Lung (tissue), 11 donors: ENCODE measurements at regions not wholly inside any gene's neighbourhood (a gene's known extent, or its start where the extent isn't known, plus 50 kb on each side); places are given as distances from the start of the nearest gene placed in this dataset.
A peak's percentile ranks its signal among the peaks of the same experiment; 100 is the strongest.

Experiments
- ATAC-seq: fragments of 200-7000 bp; cut with Tn5 transposase; one replicate; pipeline ENCODE4 v1.9.1; 2020; ENCODE audit warnings: moderate number of reproducible peaks; ENCODE audit not compliant: insufficient read depth, low FRiP score
- DNase-seq, 3 donors: peaks; one replicate each; pipeline ENCODE4 v3.0.0-alpha.2; 2013 to 2017
- H3K27ac ChIP-seq, 2 donors: one replicate each; pipeline ENCODE4 v1.5.1; 2013; ENCODE audit warnings: mild to moderate bottlenecking in 2 of 2, moderate library complexity in 2 of 2, control low read depth in 1 of 2, inconsistent platforms in 1 of 2, low read depth in 1 of 2, low read length in 1 of 2
- H3K27me3 ChIP-seq, 3 donors: one replicate each; pipeline ENCODE4 v1.5.1; 2013; ENCODE audit warnings: low read length in 2 of 3; ENCODE audit not compliant: control insufficient read depth in 3 of 3, insufficient read depth in 3 of 3
- H3K36me3 ChIP-seq, 4 donors: one replicate each; pipeline ENCODE4 v1.5.1; 2013; ENCODE audit warnings: low read length in 4 of 4, mild to moderate bottlenecking in 1 of 4, moderate library complexity in 1 of 4; ENCODE audit not compliant: control insufficient read depth in 4 of 4, insufficient read depth in 4 of 4
- H3K4me1 ChIP-seq, 5 donors: one replicate each; pipeline ENCODE4 v1.5.1; 2013; ENCODE audit warnings: low read length in 5 of 5, mild to moderate bottlenecking in 2 of 5, moderate library complexity in 1 of 5; ENCODE audit not compliant: control insufficient read depth in 5 of 5, insufficient read depth in 5 of 5
- H3K4me3 ChIP-seq: one replicate; pipeline ENCODE4 v1.5.1; 2013; ENCODE audit warnings: mild to moderate bottlenecking, control low read depth, moderate library complexity
- H3K9ac ChIP-seq, 2 donors: one replicate each; pipeline ENCODE4 v1.5.1; 2013; ENCODE audit warnings: low read length in 2 of 2, control low read depth in 1 of 2; ENCODE audit not compliant: insufficient read depth in 1 of 2
- H3K9me3 ChIP-seq, 4 donors: one replicate each; pipeline ENCODE4 v1.5.1; 2013; ENCODE audit warnings: low read length in 3 of 4, mild to moderate bottlenecking in 1 of 4, moderate library complexity in 1 of 4; ENCODE audit not compliant: control insufficient read depth in 4 of 4, insufficient read depth in 3 of 4
- WGBS, 2 donors: extraction: QIAGEN DNeasy Blood & Tissue Kit; methylation state at CpG; one replicate each; pipeline ENCODE4 v1.1.7; 2013; 5-methylcytosine and 5-hydroxymethylcytosine counted together
- TF ChIP-seq, protein P1 (sequence below): IDR thresholded peaks from 2 replicates; pipeline ENCODE4 v1.5.1; 2012; ENCODE audit warnings: mild to moderate bottlenecking; ENCODE audit errors: control extremely low read depth, extremely low read depth
- donor health status: control.
- donor health status: control.
- donor health status: Bipolar disorder and iron deficiency.
- donor health status: healthy.
- donor health status: DM: yes; HTN: yes; CAD: no.

DNA sequence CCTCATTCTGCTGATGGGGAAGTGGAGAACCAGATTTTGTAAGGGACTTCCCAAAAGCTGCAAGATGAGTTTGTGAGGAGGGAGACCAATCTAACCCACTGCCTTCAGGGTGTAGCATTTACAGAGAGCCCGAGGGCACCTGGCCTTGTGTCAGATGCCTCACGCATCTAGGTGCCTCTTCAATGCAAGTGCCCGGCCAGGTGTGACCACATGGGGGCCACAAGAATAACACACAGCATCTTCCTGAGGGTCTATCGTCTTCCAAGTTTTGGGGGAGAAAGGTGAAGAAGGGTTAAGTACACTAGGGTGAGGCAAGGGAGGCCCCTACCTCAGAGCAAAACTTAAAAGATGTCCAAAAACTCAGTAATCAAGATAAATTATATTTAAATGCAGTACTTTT, 401.7 kb upstream of the CDH5 start:
- TF ChIP-seq, protein P1, sequence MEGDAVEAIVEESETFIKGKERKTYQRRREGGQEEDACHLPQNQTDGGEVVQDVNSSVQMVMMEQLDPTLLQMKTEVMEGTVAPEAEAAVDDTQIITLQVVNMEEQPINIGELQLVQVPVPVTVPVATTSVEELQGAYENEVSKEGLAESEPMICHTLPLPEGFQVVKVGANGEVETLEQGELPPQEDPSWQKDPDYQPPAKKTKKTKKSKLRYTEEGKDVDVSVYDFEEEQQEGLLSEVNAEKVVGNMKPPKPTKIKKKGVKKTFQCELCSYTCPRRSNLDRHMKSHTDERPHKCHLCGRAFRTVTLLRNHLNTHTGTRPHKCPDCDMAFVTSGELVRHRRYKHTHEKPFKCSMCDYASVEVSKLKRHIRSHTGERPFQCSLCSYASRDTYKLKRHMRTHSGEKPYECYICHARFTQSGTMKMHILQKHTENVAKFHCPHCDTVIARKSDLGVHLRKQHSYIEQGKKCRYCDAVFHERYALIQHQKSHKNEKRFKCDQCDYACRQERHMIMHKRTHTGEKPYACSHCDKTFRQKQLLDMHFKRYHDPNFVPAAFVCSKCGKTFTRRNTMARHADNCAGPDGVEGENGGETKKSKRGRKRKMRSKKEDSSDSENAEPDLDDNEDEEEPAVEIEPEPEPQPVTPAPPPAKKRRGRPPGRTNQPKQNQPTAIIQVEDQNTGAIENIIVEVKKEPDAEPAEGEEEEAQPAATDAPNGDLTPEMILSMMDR, result no peak
- H3K36me3 ChIP-seq, result peaks cover 0 to 2% (median 0%) of the 10 kb centered on the region in 4 donors
- no peaks in the 10 kb centered on the region for H3K27me3 ChIP-seq
- WGBS, 2 donors, result 79% methylated on average over 4 of the region's 4 CpGs
- no peak for DNase-seq
- H3K4me1 ChIP-seq, result peaks cover 0 to 12% (median 0%) of the 10 kb centered on the region in 5 donors
- peaks cover 0 to 2% (median 0%) of the 10 kb centered on the region in 4 donors for H3K9me3 ChIP-seq
- no peak overlapping the region for H3K27ac ChIP-seq
- no peak for ATAC-seq
- no peak overlapping the region for H3K4me3 ChIP-seq
- H3K9ac ChIP-seq, result no peak overlapping the region

DNA sequence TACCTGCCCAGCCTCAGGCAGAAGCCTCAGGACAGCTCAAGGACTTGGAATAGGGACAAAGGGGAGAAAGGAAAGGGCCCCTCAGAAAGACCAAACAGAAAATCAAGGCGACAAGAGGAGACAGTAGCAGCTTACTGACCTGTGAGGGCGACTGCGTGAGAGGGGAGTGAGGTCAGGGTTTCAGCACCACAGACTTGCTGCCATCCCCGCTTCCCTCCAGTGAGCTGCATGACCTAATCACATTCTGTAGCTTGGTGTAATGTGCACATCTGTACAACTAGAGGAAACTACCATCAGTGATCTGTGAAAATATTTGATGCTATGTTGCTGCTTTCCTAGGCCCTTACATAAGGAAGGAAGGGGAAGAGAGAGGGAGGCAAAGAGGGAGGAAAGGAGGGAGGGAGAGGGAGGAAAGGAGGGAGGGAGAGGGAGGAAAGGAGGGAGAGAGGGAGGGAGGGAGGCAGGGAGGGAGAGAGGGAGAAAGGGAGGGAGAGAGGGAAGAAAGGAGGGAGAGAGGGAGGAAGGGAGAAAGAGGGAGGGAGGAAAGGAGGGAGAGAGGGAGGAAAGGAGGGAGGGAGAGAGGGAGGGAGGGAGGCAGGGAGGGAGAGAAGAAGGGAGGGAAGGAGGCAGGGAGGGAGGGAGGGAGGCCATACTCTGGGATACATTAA, 404.9 kb upstream of the CDH5 start:
- 55 to 71% methylated on average over 4 of the region's 4 CpGs for WGBS, 2 donors
- Histone ChIP-seq H3K9me3 (peaks cover 0 to 2% (median 0%) of the 10 kb centered on the region in 4 donors), H3K27ac (no peak overlapping the region), H3K4me3 (no peak overlapping the region), H3K4me1 (peaks cover 0 to 23% (median 6%) of the 10 kb centered on the region in 5 donors), H3K36me3 (no peaks in the 10 kb centered on the region), H3K27me3 (no peaks in the 10 kb centered on the region), H3K9ac (no peak overlapping the region)
- ATAC-seq, result no peak
- DNase-seq, result peak in 1 of 3 donors; percentile 25
- TF ChIP-seq, protein P1, result no peak

DNA sequence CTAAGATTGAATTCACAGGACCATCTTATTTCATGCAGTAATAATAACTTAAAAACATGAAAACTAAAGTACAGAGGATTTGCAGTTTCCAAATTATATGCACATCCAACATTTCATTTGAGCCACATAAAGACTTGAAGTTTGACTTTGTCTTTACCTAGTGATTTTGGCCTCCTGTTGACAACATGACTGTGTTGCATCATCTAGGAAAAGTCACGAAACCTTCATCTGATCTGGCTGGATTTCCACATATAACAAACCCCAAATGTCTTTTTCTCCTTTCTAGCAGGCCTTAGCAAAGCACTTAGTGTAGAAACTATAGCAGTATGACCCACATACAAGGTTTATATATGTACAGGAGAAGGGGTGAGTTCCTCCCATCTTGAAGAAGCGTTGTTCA, 406.5 kb upstream of the CDH5 start:
- no peak for ATAC-seq
- DNase-seq, result peak in 2 of 3 donors; percentile 39 to 64
- WGBS, 2 donors, result 72 to 76% methylated on average over 2 of the region's 2 CpGs

More for the DNA sequence above, 406.5 kb upstream of the CDH5 start:
- Histone ChIP-seq H3K36me3 (no peaks in the 10 kb centered on the region), H3K9me3 (peaks cover 0 to 2% (median 0%) of the 10 kb centered on the region in 4 donors), H3K4me1 (peaks cover 0 to 23% (median 6%) of the 10 kb centered on the region in 5 donors), H3K4me3 (no peak overlapping the region), H3K27me3 (no peaks in the 10 kb centered on the region), H3K9ac (no peak overlapping the region), H3K27ac (no peak overlapping the region)
- TF ChIP-seq, protein P1, result no peak
